Neural progenitor cell (in vitro differentiated cells): ENCODE measurements at regions not wholly inside any gene's neighbourhood (a gene's known extent, or its start where the extent isn't known, plus 50 kb on each side); places are given as distances from the start of the nearest gene placed in this dataset.

Experiments
- EZH2 ChIP-seq: fragments of 200-600 bp; sonication (generic); IDR thresholded peaks from 2 replicates; pipeline ENCODE4 v1.6.1; 2017; ENCODE audit warnings: antibody characterized with exemption, mild to moderate bottlenecking, moderate library complexity
- EZH2phosphoT487 ChIP-seq: fragments of 200-600 bp; sonication (generic); IDR thresholded peaks from 2 replicates; pipeline ENCODE4 v1.6.1; 2017; ENCODE audit warnings: antibody characterized with exemption
- TF ChIP-seq, protein P1 (sequence below): fragments of 200-600 bp; sonication (generic); IDR thresholded peaks from 2 replicates; pipeline ENCODE4 v1.5.1; 2017; ENCODE audit warnings: antibody characterized with exemption, mild to moderate bottlenecking

DNA sequence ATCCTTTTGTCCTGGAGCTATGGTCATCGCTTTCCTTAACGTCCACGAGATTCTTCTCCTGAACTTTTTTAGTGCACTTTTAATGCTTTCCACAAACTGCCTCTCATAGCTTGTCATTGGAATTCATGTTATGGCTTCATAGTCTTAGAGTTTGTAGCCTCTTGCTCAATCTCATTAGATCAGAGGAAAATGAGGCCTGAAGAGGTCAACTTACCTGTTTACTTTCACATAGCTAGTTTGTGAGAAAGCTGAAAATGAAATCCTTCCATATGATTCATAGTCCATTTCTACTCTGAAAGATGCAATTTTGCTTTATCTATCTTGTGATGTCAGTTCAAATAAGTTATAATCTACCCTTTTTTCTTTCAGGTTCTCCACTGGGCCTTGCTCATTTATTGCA lies 1747.2 kb upstream of the RAG2 start:
- TF ChIP-seq EZH2 = no peak
- TF ChIP-seq, protein P1, sequence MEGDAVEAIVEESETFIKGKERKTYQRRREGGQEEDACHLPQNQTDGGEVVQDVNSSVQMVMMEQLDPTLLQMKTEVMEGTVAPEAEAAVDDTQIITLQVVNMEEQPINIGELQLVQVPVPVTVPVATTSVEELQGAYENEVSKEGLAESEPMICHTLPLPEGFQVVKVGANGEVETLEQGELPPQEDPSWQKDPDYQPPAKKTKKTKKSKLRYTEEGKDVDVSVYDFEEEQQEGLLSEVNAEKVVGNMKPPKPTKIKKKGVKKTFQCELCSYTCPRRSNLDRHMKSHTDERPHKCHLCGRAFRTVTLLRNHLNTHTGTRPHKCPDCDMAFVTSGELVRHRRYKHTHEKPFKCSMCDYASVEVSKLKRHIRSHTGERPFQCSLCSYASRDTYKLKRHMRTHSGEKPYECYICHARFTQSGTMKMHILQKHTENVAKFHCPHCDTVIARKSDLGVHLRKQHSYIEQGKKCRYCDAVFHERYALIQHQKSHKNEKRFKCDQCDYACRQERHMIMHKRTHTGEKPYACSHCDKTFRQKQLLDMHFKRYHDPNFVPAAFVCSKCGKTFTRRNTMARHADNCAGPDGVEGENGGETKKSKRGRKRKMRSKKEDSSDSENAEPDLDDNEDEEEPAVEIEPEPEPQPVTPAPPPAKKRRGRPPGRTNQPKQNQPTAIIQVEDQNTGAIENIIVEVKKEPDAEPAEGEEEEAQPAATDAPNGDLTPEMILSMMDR = no peak
- no peak for TF ChIP-seq EZH2phosphoT487
